SU-DHL-6 (cell line): ENCODE measurements at regions not wholly inside any gene's neighbourhood (a gene's known extent, or its start where the extent isn't known, plus 50 kb on each side); places are given as distances from the start of the nearest gene placed in this dataset.

Source experiments
- H2AFZ ChIP-seq: fragments of 200-600 bp; sonication (generic); 2 replicates; pipeline ENCODE4 v1.6.1; 2014; ENCODE audit warnings: low read depth, mild to moderate bottlenecking, moderate library complexity, mixed read lengths, antibody characterized with exemption, low read length; ENCODE audit not compliant: severe bottlenecking
- H3F3A ChIP-seq: fragments of 200-600 bp; shearing (Covaris generic); 2 replicates; pipeline ENCODE4 v1.6.0; 2016; ENCODE audit warnings: antibody characterized with exemption, mild to moderate bottlenecking; ENCODE audit not compliant: insufficient read depth
- H3K27ac ChIP-seq: fragments of 200-600 bp; sonication (generic); 2 replicates; pipeline ENCODE4 v1.5.1; 2016; ENCODE audit warnings: low read depth, mild to moderate bottlenecking, low read length, moderate library complexity, mixed read lengths
- H3K27me3 ChIP-seq: fragments of 200-600 bp; sonication (generic), shearing (Covaris generic); 2 replicates; pipeline ENCODE4 v1.6.0; 2014; ENCODE audit warnings: mild to moderate bottlenecking, low read length
- H3K36me3 ChIP-seq: fragments of 200-600 bp; sonication (generic); 2 replicates; pipeline ENCODE4 v1.6.1; 2014; ENCODE audit warnings: mild to moderate bottlenecking, low read length, mixed read lengths
- H3K4me2 ChIP-seq: fragments of 300-600, 200-600 bp; shearing (Covaris generic), sonication (generic); 2 replicates; pipeline ENCODE4 v1.6.0; 2014; ENCODE audit warnings: low read length, low read depth, mild to moderate bottlenecking; ENCODE audit not compliant: poor library complexity, severe bottlenecking
- H3K4me3 ChIP-seq: fragments of 200-600 bp; sonication (generic); 2 replicates; pipeline ENCODE4 v1.5.1; 2014; ENCODE audit warnings: antibody characterized with exemption, low read length, mild to moderate bottlenecking, mixed read lengths; ENCODE audit not compliant: insufficient read depth, poor library complexity, severe bottlenecking
- H3K79me2 ChIP-seq: fragments of 200-600 bp; sonication (generic); 2 replicates; pipeline ENCODE4 v1.6.1; 2014; ENCODE audit warnings: mild to moderate bottlenecking, low read length, moderate library complexity; ENCODE audit not compliant: insufficient read depth
- H3K9ac ChIP-seq: fragments of 200-600 bp; sonication (generic); 2 replicates; pipeline ENCODE4 v1.7.0; 2014; ENCODE audit warnings: mild to moderate bottlenecking, low read length
- H3K9me2 ChIP-seq: fragments of 200-600 bp; sonication (generic); replicated peaks from 2 replicates; pipeline ENCODE4 v1.6.1; 2014; ENCODE audit warnings: low read length; ENCODE audit not compliant: insufficient read depth
- H3K9me3 ChIP-seq: fragments of 200-600 bp; sonication (generic); 2 replicates; pipeline ENCODE4 v1.6.1; 2014; ENCODE audit warnings: low read length, mixed read lengths; ENCODE audit not compliant: insufficient read depth
- H4K20me1 ChIP-seq: fragments of 200-600 bp; sonication (generic); 2 replicates; pipeline ENCODE4 v1.6.1; 2014; ENCODE audit warnings: low read depth, mild to moderate bottlenecking, antibody characterized with exemption, low read length, moderate library complexity, mixed read lengths
- CTCF ChIP-seq: fragments of 200-600 bp; sonication (generic); IDR thresholded peaks from one replicate; pipeline ENCODE4 v1.5.1; 2017; ENCODE audit warnings: antibody characterized with exemption, mild to moderate bottlenecking, low read length, moderate library complexity; ENCODE audit not compliant: insufficient read depth, poor library complexity, severe bottlenecking
- EZH2phosphoT487 ChIP-seq: fragments of 200-600 bp; sonication (generic), shearing (Covaris generic); conservative IDR thresholded peaks from 2 replicates; pipeline ENCODE4 v1.6.1; 2018; ENCODE audit warnings: mild to moderate bottlenecking, antibody characterized with exemption, low read length, moderate library complexity, mixed read lengths

DNA sequence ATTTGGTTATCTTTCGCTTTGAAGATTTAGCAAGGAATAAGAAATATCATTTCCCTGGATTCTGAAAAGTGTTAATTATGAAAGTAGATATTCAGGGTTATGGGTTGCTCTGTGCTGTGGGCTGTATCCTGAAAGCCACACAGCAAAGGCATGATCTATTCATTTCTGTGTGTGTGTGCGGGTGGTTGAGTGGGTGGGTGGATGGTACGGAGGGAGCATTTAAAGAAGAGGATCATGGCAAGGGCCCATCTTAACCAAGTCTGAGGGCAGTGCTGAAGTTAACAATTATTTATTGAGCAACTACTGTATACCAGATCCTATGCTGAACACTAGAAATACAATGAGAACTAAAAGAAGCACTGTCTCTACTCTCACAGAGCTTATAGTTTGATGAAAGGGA, 178.2 kb upstream of the ZEB2 start:
- Histone ChIP-seq H3K27me3 (no peaks in the 10 kb centered on the region), H3F3A (peaks cover 9% of the 10 kb centered on the region; the same call in 1 of the 2 replicates), H2AFZ (no peak overlapping the region), H3K9me2 (no peaks in the 10 kb centered on the region), H3K4me2 (no peak overlapping the region), H3K9me3 (no peaks in the 10 kb centered on the region), H3K27ac (no peak overlapping the region), H3K79me2 (no peaks in the 10 kb centered on the region), H3K36me3 (no peaks in the 10 kb centered on the region), H3K9ac (no peak overlapping the region), H3K4me3 (no peak overlapping the region), H4K20me1 (no peaks in the 10 kb centered on the region)
- TF ChIP-seq CTCF (no peak), EZH2phosphoT487 (no peak)

DNA sequence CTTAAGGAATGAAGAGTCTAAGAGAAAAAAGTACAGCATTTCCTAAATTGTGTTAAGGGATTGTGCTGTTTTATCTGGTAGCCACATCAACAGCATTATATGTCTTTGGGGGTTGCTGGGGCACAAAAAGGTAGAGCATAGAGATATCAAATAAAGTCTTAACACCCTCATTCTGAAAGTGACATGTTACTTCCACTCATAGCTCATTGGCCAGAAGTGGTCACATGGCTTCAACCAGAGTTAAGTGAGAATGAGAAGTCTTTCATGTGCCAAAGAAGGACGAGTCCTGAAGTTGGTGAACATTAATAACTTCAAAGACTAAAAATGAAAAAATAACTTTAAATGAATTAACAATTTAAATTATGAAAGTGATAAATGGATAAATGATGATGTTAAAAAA, 175.7 kb upstream of the ZEB2 start:
- Histone ChIP-seq H3K79me2 (no peaks in the 10 kb centered on the region), H4K20me1 (no peaks in the 10 kb centered on the region), H3K27ac (no peak overlapping the region), H3K9ac (no peak overlapping the region), H3K36me3 (no peaks in the 10 kb centered on the region), H2AFZ (no peak overlapping the region), H3K9me3 (no peaks in the 10 kb centered on the region), H3K4me3 (no peak overlapping the region), H3K27me3 (no peaks in the 10 kb centered on the region), H3K9me2 (no peaks in the 10 kb centered on the region), H3F3A (no peaks in the 10 kb centered on the region; the same call in 1 of the 2 replicates), H3K4me2 (no peak overlapping the region)
- TF ChIP-seq EZH2phosphoT487 (no peak), CTCF (no peak)

DNA sequence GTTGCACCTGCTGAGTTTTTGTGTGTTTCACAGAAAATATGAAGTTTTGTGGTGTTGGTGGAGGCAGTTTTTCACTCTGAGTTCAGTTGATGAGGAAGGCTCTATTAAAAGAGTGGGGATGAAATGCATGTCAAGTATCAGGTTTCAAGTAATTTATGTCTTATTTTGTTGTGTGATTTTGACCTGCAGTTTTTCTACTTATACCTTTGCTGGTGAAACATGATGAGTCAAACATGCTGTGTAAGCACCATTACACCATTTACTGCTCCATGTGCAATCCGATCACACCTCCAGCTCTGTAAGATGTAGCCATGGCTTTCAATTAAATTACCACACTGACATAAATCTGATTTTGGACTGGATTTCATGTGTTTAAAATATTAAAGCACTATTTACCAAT, 174.5 kb upstream of the ZEB2 start:
- TF ChIP-seq EZH2phosphoT487 (no peak), CTCF (no peak)
- no peak overlapping the region for H2AFZ ChIP-seq
- no peaks in the 10 kb centered on the region for H3K79me2 ChIP-seq
- no peaks in the 10 kb centered on the region for H3K36me3 ChIP-seq
- no peaks in the 10 kb centered on the region for H3K27me3 ChIP-seq
- no peaks in the 10 kb centered on the region for H3K9me2 ChIP-seq
- H3K9ac ChIP-seq = no peak overlapping the region
- no peak overlapping the region for H3K4me3 ChIP-seq
- H3K4me2 ChIP-seq = no peak overlapping the region
- no peak overlapping the region for H3K27ac ChIP-seq
- no peaks in the 10 kb centered on the region for H3K9me3 ChIP-seq
- no peaks in the 10 kb centered on the region for H4K20me1 ChIP-seq
- no peaks in the 10 kb centered on the region; the same call in 1 of the 2 replicates for H3F3A ChIP-seq

DNA sequence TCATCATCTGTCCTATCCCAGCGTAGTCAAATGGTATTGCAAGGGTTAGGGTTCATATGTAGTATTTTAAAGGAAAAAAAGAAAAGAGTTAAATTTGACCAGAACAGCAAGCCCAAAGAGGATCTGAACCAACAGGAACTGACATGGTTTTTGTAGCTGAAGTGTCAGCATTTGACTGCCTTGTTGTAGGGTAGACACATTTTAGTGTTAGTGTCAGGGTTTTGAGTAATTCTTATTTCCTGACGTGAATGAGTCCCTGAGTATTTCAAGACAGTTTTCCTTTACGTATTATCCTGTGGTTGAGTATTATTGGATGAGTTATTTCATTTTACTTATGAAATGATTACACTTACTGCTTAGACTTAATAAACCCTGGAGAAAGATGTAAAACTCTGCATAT, 173.3 kb upstream of the ZEB2 start:
- H3K27me3 ChIP-seq = no peaks in the 10 kb centered on the region
- H3K27ac ChIP-seq = no peak overlapping the region
- no peaks in the 10 kb centered on the region for H3K9me3 ChIP-seq
- H4K20me1 ChIP-seq = no peaks in the 10 kb centered on the region
- no peaks in the 10 kb centered on the region; the same call in 1 of the 2 replicates for H3F3A ChIP-seq
- H3K4me3 ChIP-seq = no peak overlapping the region
- no peaks in the 10 kb centered on the region for H3K36me3 ChIP-seq
- no peak overlapping the region for H2AFZ ChIP-seq
- no peaks in the 10 kb centered on the region for H3K9me2 ChIP-seq
- no peak for TF ChIP-seq EZH2phosphoT487
- TF ChIP-seq CTCF = no peak
- H3K9ac ChIP-seq = no peak overlapping the region
- H3K4me2 ChIP-seq = no peak overlapping the region
- no peaks in the 10 kb centered on the region for H3K79me2 ChIP-seq
